SIG-M5 treated with dmso at 0.1 percent for 504 hours (cell line): ENCODE measurements at regions not wholly inside any gene's neighbourhood (a gene's known extent, or its start where the extent isn't known, plus 50 kb on each side); places are given as distances from the start of the nearest gene placed in this dataset.
"Not testable (repeated sequence)": the region's sequence is repeated elsewhere in the genome, so short reads cannot be mapped to it uniquely, and the experiment has no call there.

Experiments
- DNase-seq: peaks from one replicate; lab custom pipeline; 2025; ENCODE audit not compliant: unreplicated experiment; lab: John Stamatoyannopoulos, UW

- no peak for DNase-seq
Observed at GRCh38 chr2:234409590-234409989, 87.3 kb downstream of the ARL4C start.

GRCh38 chr2:234406085-234406484, 90.8 kb downstream of the ARL4C start:
- no peak for DNase-seq

GRCh38 chr2:234405462-234405861, 91.4 kb downstream of the ARL4C start:
- no peak for DNase-seq

GRCh38 chr2:234404957-234405356, 91.9 kb downstream of the ARL4C start:
- DNase-seq = no peak

- no peak for DNase-seq
Observed at GRCh38 chr2:234403751-234404150, 93.1 kb downstream of the ARL4C start.

GRCh38 chr2:234403074-234403473, 93.8 kb downstream of the ARL4C start:
- no peak for DNase-seq

- no peak for DNase-seq
Observed at GRCh38 chr2:234401426-234401825, 95.5 kb downstream of the ARL4C start.

- no peak for DNase-seq
Observed at GRCh38 chr2:234399451-234400246, 97.2 kb downstream of the ARL4C start.

GRCh38 chr2:234398531-234398930, 98.3 kb downstream of the ARL4C start:
- no peak for DNase-seq

- no peak for DNase-seq
Observed at GRCh38 chr2:234395891-234396420, 100.9 kb downstream of the ARL4C start.

GRCh38 chr2:234394450-234394849, 102.4 kb downstream of the ARL4C start:
- no peak for DNase-seq

GRCh38 chr2:234393354-234393753, 103.5 kb downstream of the ARL4C start:
- no peak for DNase-seq

- DNase-seq = no peak
Observed at GRCh38 chr2:234392041-234392615, 104.8 kb downstream of the ARL4C start.

- no peak for DNase-seq
Observed at GRCh38 chr2:234391625-234392024, 105.3 kb downstream of the ARL4C start.

- not testable (repeated sequence) for DNase-seq
Observed at GRCh38 chr2:234389661-234390060, 107.2 kb downstream of the ARL4C start.

- DNase-seq = no peak
Observed at GRCh38 chr2:234388591-234388990, 108.3 kb downstream of the ARL4C start.

- DNase-seq = no peak
Observed at GRCh38 chr2:234386971-234387370, 109.9 kb downstream of the ARL4C start.

- DNase-seq = no peak
Observed at GRCh38 chr2:234382131-234382530, 114.8 kb downstream of the ARL4C start.

GRCh38 chr2:234378958-234379357, 117.9 kb downstream of the ARL4C start:
- DNase-seq = not testable (repeated sequence)

GRCh38 chr2:234378440-234378839, 118.4 kb downstream of the ARL4C start:
- no peak for DNase-seq

- DNase-seq = no peak
Observed at GRCh38 chr2:234377761-234378391, 119.0 kb downstream of the ARL4C start.

GRCh38 chr2:234376229-234376628, 120.7 kb downstream of the ARL4C start:
- no peak for DNase-seq
